HG02610 (cell line): ENCODE measurements at regions not wholly inside any gene's neighbourhood (a gene's known extent, or its start where the extent isn't known, plus 50 kb on each side); places are given as distances from the start of the nearest gene placed in this dataset.
"Not testable (repeated sequence)": the region's sequence is repeated elsewhere in the genome, so short reads cannot be mapped to it uniquely, and the experiment has no call there.

Source experiments
- ATAC-seq: cut with Tn5 transposase; IDR thresholded peaks from one replicate; pipeline ENCODE4 v1.9.1; 2021; ENCODE audit warnings: mild to moderate bottlenecking, moderate library complexity; ENCODE audit not compliant: unreplicated experiment

DNA sequence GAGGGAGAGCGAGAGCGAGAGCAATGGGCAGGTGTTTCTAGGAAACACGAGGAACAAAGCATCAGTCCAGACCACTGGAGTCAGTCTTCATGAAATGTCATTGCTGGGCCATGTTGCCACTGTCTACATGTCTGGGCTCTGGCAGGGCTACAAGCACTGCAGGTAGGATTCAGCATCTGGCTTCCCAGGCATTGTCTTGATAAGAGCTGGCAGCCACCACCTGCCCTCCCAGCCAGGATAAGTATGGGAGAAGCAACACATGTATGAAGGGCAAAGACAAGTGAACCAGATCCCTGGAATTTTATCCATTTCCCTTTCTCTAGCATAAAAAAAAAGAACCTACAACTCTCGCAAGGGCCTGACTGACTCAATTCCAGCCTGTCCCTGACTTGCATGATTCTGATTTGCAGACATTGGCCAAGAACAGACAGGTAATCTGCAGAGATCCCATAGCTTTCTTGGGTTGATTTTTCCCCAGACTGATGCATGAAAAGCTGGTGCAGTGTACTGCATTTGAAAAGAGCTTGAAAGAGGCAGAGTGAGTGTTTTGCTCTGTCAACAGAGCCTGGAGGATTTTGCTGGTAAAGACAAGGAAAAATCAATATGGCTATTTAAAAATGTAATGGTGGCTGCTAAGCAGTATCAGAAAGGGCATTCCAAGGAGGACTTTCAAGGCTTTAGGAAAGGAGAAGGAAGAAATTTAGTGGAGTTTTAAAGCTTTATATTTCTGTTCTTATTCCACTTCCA is 157.2 kb upstream of the MYRIP start:
- no peak for ATAC-seq

- ATAC-seq: not testable (repeated sequence)
These were observed 153.7 kb upstream of the MYRIP start for GRCh38 chr3:39655718-39656117.

- no peak for ATAC-seq
These were observed 152.3 kb upstream of the MYRIP start for GRCh38 chr3:39657075-39657474.

GRCh38 chr3:39657775-39658174 is 151.6 kb upstream of the MYRIP start:
- ATAC-seq: no peak

DNA sequence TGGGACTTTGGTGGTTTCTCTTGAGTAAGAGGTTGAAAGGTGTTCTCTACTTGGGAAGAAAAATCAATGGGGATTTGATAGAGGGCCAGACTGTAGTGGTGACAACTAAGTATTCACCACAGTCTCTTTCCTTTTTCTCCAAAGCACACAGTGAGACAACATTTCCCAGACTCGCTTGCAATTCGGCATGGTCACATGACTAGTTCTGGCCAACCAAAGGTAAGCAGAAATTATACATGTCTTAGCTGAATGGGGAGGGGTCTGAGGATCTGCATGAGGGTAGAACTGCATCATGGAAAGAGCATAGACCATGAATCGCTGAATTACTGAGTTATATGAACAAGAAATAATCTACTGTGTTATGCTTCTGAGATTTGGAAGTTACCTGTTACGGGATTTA is 144.5 kb upstream of the MYRIP start:
- ATAC-seq: no peak

- ATAC-seq: no peak
These were observed 144.0 kb upstream of the MYRIP start for GRCh38 chr3:39665441-39665840.

DNA sequence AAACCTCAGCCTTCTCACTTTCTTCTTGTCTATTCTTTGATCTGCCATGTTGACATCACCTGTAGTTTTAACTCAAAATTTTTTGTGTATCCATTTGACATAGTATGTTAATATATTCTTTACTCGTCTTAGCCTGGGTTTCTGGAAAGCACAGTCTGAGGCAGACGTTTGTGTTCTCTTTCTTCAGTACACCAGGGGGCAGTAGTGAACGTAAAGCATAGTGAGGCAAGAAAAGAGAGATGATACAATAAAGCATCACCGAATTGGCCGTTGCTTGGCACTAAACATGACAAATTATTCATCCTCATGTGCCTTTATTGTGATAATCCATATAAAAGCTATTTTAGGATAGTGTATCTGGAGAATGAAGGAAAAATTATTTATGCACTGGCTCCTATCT is 141.0 kb upstream of the MYRIP start:
- no peak for ATAC-seq

DNA sequence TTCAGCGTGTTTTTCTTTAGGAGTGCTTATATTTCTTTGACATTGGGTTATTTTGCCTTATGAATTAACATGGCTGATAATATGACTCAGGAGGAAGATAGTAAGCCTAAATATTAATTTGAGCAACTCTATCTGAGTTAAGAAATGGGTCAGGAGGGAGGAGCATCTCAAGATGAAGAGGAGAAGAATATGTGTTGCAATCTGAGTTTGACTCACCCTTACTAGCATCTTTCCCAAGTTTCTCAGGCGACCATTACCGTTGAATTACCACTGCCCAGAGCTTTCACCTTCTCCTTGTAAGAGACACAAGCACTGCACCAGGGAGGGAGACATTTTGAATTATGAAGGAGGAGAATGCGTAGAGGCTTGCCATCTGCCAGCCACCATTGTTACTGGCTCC is 138.3 kb upstream of the MYRIP start:
- ATAC-seq: no peak

DNA sequence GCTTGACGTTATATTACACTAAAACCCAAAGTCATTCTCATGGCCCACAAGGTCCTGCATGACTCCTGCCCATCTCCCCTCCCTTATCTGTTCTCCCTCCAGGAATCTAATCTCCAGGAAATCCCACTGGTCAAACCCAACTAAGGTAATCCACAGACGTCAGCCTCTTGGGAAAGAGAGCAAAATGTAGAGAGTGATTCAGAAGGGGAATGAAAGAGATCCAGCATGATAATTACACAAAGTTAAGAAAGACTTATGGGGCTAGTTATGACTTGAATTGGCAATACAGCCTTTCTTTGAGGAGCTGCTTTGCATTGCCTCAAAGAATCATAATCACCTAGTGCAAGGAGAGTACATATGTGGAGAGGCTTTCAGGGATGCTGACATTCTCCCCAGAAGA is 137.8 kb upstream of the MYRIP start:
- ATAC-seq: no peak

DNA sequence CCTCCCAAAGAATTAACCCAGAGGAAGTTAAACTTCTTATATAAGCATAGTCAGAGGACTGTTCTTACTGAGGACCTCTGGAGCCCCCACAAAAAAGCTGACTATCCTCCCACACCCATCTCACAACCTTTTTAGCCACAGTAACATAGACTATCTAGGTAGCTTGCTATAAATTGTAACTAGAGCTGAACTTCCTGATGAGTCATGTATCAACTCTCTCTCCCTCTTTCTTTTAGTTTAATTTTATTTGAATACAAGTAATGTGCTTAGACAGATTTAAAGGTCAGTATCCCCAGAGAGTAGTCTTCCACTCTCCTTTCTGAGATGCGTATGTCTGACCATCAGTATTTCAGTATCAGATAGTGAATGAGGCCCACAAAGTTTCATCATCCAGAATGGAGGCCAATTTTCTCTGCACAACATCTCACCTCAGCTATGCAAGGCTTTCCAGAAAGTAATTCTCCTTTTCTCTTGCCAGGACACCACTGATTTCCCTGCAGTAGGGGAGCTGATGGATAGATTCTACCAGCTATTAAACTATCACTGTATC is 104.0 kb upstream of the MYRIP start:
- no peak for ATAC-seq

- no peak for ATAC-seq
These were observed 102.0 kb upstream of the MYRIP start for GRCh38 chr3:39707314-39707909.

DNA sequence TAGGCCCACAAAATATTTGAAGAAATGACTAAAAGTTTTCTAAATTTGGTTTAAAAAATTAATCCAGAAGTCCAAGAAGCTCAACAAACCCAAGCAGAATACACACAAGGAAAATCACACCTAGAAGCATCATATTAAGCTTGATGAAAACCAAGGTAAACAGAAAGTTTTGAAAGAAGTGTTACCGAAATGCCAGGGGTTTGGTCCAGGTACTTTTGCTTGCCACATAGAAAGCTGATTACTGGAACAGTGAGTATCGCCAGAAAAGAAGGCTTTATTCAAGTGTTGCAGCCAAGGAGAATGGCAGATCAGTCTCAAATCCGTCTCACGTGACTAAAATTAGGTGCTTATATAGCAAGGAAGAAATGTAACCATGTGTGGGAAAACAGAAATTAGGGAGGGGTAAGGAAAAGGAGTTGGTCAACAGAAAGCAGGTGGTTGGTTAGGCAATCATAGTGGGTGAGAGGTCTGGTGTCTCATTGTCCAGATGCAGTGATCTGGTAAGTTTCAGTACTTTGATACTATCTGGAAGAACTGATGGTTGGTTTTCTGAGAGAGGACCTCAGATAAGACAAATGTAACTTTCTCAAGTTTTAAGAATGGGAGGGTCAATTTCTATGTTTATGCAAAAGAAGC is 96.9 kb upstream of the MYRIP start:
- no peak for ATAC-seq

DNA sequence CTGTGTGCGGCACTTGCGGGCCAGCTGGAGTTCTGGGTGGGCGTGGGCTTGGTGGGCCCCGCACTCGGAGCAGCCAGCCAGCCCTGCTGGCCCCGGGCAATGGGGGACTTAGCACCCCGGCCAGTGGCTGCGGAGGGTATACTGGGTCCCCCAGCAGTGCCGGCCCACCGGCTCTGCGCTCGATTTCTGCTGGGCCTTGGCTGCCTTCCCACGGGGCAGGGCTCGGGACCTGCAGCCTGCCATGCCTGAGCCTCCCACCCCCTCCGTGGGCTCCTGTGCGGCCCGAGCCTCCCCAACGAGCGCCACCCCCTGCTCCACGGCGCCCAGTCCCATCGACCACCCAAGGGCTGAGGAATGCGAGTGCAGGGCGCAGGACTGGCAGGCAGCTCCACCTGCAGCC is 96.1 kb upstream of the MYRIP start:
- ATAC-seq: not testable (repeated sequence)

DNA sequence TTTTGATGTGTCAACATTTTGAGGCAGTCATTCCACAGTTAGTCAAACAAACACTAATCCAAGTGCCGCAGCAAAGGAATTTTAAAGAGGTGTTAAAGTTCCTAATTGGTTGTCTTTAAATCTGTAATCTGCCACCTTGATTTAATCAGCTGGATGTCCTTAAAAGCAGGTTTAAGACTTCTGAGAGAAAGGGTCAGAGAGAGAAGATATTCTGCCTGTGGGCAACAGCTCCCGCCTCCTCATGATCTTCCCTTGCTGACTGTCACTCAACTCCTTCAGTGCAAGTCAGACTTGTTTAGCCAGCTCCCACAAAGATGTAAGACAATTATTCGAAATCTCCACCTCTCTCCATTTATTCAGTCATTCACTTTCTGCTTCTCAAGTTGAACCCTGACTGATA is 92.6 kb upstream of the MYRIP start:
- ATAC-seq: no peak

DNA sequence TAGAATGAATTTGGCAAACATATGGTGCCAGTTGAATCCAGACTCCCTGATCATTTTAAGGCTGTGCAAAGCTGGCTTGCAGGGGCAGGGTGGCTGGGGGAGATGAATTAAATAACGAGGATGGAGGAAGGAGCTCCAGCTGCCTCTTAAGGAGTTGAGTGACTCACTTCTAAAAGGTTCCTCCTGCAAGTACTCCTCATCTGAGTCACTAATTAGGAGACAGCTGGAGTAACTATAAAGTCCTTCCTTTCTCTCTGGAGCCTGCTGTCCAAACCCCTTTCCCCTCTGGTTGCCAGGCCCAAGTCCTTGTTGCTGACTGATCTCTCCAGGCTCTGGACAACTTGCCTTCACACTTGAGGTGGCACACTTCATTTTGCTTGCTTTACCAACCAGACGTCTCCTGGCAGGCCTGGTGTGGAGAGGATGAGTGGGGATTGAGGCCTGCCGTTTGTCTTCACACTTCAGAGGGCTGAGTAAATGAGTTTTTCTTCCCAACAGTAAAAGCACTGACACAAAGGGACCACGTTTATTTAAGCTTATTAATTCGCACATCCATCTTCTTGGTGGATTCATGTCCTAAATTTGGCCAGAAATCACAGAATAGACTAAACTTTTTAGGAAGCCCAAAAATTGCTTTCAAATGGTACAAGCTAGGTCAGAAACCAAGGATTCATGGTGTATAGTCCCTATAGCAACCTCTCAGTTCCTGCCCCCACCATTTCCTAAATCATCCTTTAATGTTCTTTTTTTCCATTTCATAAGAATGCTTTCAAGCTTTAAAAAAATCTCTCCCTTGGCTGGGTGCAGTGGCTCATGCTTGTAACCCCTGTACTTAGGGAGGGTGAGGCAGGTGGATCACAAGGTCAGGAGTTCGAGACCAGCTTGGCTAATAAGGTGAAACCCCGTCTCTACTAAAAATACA is 90.5 kb upstream of the MYRIP start:
- ATAC-seq: no peak

- no peak for ATAC-seq
These were observed 88.3 kb upstream of the MYRIP start for GRCh38 chr3:39721076-39721475.

DNA sequence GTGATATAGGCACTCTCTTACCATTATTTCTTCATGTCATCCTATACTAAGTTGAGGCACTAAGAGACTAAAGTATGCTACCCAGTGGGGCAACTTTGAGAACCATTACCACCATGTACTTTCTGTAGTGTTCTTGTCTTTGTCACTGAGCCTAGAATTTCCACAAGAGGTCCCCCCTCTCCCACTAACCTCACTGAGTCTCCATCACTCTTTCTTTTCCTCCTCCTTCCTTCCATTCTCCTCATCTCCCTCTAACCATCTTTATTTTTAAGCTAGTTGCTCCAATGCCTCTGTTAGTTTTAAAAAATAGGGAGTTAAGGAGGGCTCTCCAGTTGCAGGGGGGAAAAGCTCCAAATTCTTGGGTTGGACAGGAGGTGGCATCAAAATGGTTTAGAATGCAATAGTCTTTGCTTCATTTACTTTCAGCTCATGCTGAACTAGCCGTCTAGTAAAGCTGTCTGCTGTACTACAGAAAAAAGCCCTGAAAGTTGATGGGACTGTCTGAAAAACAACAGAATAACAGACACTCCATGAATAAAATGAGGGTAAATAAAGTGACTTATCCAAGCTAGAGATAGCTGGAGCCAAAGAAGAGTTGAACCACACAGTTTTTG is 85.1 kb upstream of the MYRIP start:
- no peak for ATAC-seq

DNA sequence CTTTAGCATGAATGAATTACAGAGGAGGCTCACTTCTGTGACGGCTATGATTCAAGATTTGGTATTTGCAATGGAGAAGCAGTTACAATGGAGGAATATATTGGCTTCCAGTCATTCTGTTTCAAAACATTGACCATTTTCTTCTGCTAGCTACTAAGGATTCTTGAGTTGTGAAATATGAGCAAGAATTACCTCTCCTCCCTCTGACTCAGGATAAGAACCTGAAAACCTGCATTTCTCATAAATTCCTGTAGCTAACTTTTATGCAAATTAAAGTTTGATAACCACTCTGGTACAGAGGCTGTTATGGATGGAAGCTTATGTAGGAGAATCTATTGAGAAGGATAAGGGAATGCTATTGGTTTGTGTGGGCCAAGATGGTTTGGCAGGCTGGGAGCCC is 84.1 kb upstream of the MYRIP start:
- ATAC-seq: no peak

GRCh38 chr3:39727415-39727814 is 82.0 kb upstream of the MYRIP start:
- no peak for ATAC-seq

DNA sequence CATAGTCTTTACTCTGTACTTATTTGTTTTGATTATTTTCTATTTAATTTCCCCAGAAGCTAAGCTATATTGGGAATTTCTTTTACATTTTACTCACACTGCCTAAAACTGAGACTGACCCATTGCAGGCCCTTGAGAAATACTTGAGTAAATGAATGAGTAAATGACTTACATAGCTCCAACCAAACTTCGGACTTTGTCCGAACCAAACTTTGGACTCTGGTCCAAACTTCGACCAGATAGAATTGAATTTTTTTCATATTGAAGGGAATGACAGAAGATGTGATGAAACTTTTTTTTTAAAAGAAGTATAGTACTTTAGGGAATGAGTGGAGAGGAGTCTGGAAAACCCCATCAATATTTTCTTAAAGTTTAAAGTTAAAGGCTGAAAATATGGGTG is 75.6 kb upstream of the MYRIP start:
- no peak for ATAC-seq

DNA sequence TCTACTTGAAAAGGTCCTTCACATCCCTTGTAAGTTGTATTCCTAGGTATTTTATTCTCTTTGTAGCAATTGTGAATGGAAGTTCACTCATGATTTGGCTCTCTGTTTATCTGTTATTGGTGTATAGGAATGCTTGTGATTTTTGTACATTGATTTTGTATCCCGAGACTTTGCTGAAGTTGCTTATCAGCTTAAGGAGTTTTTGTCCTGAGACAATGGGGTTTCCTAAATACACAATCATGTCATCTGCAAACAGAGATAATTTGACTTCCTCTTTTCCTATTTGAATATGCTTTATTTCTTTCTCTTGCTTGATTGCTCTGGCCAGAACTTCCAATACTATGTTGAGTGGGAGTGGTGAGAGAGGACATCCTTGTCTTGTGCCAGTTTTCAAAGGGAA is 69.8 kb upstream of the MYRIP start:
- not testable (repeated sequence) for ATAC-seq
